ENCODE measurements at regions not wholly inside any gene's neighbourhood (a gene's known extent, or its start where the extent isn't known, plus 50 kb on each side); places are given as distances from the start of the nearest gene placed in this dataset.
A peak's percentile ranks its signal among the peaks of the same experiment; 100 is the strongest.
"Not testable (repeated sequence)": the region's sequence is repeated elsewhere in the genome, so short reads cannot be mapped to it uniquely, and the experiment has no call there.

DNA sequence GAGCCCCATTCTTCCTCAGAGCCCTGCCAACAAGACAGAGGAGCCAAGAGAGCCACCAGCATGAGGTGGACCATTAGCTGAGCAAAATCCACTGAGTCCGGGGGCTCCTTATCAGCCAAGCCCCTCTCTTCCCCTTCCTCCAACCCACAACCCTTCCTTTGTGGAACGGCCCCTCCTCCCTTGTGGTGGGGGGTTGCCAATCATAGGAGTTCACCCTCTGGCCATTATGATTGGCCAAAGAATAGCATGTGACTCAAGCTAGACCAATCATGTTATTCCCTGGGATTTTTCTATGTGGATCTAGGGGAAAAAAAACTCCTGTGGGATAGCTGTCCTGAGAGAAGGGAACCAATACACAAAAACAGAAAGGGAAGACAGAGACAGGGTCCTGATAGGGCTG, 120.5 kb downstream of the C16orf95 start:
- DNase-seq: no peak

DNA sequence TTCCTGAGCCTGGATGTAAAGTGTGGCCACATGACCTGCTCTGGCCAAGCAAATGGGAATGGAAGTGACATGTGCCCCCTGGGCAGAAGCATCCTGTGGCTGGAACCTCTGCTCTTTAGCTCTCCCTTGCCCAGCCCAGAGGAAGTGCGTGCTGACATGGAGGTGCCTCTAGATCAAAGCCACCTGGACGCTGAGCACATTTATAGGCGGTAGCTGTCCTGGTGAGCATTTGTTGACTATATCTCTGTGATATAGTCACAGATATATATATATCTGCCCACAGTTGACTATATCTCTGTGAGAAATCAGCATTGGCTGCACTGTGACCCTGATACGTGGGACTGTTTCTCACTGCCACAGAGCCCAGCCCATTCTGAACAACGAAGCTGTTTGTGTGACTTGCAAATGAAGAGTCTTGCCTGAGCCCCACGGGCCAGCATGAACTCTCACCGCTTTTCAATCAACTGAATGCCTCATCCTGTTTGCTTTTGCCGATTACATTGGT, 118.8 kb downstream of the C16orf95 start:
- no peak for DNase-seq

DNA sequence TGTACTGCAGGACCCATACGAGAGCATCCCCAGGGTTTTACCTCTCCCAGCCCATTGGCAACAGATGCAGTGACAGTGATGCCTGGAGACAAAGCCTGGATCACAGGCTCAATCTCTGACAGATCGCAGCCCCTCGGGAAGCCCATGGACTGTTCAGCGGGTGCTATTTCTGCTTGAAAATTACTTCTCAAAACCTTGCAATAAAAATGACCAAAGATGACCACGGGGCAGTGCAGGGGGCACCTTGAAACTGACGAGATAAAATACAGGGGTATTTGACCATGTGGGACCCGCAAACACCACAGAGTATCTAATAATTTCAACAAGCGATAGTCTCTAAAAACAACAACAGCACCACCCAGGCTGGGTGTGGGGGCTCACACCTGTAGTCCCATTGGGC, 118.3 kb downstream of the C16orf95 start:
- DNase-seq: no peak

DNA sequence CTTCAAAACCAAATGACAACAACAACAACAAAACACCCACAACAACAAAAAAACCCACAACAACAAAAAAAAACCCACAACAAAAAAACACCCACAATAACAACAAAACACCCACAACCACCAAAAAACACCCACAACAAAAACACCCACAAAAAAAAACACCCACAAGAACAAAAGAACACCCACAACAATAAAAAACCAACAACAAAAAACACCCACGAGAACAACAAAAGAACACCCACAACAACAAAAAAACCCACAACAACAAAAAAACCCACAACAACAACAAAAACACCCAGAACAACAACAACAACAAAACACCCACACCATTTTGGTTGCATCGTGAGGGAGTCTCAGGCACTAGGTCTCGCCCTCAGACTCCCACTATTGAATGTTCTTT, 117.8 kb downstream of the C16orf95 start:
- no peak for DNase-seq

DNA sequence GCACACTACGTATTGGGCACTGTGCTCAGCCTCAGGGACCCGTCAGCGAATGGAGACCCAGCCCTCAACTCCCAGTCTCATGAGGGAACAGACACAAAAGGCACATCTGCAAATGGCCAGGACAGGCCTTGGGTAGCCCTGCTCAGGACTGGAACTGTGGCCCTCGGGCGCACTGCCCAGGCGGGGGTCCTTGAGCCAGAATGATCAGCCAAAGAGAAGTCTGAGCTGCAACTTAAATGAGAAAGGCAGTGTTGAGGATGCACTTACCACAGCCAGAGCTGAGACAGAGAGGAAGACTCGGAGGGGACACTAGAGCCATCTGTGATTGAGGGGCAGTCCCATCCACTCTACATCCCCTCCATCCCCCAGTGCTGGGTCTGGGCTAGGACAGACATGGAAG, 117.3 kb downstream of the C16orf95 start:
- no peak for DNase-seq

DNA sequence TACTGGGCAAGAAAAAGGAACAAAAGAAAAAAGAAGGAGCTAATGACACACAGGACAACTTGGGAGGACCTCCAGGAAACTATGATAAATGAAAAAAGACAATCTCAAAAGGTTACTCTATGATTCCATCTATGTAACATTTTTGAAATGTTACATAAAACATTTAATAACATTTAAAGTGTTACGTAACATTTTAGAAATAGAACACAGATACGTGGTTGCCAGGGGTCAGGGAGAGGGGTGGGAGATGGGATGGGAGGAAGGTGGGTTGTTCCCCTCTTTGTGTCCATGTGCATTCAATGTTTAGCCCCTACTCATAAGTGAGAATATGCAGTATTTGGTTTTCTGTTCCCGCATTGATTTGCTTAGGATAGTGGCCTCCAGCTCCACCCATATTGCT, 116.6 kb downstream of the C16orf95 start:
- DNase-seq: no peak

DNA sequence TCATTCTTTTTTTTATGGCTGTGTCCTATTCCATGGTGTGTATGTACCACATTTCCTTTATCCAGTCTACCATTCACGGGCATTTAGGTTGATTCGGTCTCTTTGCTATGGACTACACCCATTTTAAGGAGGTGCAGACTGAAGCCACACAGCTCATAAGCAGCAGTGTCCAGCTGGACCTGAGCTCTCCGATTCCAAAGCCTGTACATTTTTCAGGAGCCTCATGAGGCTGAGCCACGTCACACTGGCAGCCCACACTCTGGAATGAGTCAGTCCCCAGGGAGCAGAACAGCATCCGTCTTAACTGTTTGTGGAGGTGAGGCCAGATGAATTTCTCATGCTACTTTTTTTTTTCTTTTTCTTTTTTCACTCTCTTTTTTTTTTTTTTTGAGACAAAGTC, 116.1 kb downstream of the C16orf95 start:
- DNase-seq: peak; percentile 26

DNA sequence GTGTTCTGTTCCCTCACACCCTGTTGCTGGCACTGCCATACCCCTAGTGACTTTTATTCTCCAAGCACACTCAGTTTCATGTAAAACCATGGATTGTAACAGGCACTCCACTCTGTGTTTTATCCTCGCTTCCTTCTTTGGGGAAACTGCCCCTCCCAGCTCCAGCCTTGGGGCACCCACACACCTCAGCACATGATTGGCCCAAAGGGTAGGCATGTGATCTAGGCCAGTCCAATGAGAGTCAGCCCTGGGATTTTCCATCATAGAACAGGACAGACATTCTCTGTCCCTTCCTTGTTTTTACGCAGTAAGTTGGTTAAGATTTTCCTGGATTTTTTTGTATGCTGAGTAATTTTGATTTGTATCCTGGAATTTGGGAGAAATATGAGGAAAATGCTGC, 115.4 kb downstream of the C16orf95 start:
- DNase-seq: no peak

DNA sequence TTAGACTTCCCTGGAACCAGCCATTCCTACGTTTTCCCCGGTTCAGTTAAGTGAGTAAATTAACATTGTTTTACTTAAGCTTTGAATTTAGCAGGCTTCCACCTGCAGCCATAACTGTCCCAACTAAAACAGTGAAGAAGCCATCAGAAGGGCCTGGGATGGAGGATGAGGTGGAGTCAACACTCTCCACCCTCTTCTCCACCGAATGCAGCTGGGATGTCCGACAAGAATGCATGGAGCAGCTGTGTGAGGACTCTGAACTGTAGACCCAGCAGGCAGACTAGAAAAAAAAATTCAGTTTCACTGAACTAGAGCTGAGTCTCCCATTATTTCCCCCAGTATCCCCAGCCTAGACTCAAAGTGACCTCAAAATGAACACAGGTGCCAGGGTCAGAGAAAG, 114.8 kb downstream of the C16orf95 start:
- DNase-seq: no peak

DNA sequence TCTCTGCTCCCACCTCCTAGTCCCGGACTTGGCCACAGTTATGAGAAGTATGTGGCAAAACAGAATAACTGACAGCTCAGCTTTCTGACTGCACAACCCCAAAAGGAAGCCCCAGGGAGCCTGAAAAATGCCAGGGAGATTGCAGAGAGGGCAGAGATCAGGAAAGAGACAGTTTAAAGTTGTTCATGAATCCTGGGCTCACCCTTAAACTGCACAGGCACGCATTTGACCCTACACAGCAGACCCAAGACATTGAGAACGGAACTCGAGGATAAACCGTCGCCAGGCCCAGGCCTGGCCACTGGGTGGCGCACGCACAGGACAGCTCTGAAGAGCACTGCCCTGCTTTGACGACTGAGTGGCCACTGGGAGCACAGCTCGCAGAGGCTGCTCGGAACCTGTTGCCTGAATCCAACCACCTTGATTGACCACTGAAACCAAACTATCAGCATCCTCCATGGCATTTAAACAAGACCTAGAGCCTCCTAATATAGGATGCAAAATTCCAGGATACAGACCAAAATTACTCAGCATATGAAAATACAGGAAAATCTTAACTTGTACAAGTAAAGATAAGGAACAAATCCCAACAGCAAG, 114.0 kb downstream of the C16orf95 start:
- DNase-seq: no peak

DNA sequence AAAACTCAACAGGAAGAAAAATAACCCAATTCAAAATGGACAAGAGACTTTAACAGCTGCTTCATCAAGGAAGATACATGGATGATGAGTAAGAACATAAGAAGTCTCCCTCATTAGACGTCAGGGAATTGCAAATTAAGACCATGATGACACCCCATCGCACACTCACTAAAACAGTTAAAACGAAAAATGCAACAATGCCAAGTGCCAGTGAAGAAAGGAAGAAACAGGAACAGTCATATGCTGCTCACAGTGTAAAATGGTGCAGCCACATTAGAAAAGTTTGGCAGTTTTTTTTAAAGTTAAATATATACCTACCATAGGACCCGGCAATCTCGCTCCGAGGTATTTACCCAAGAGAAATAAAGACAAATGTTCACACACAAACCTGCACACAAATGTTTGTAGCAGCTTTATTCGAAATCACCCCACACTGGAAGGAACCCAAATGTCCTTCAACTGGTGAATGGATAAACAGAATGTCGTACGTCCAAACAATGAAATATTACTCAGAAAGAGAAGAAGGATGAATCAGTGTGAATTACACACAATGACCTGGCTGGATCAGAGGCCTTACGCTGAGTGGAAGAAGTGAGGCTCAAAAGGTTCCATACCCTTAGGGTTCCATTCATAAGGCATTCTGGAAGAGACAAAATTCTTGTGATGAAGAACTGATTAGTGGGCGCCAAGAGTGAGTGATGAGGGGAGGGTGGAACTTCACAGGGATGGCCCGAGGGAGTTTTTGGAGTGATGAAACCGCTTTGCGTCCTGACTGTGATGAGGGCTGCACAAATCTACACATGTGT, 110.3 kb downstream of the C16orf95 start:
- DNase-seq: no peak

DNA sequence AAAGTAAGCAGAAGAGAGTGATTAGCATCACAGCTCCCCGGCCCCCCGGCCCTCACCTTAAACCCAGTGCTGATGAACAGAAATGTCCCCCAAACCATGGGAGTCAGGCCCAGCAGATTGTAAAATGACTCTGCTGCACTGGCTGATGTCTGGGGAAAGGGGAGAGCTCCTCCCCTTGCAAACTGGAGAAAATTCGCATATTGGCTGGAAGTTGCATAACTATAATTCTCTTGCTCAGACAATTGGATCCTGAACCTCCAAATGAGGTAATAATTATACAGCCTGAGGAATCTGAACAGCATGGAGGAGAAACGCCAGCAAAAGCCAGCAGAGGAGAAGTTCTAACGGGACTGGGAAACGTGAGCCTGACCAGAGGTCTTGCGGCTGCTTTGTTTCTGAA, 109.7 kb downstream of the C16orf95 start:
- DNase-seq: no peak

DNA sequence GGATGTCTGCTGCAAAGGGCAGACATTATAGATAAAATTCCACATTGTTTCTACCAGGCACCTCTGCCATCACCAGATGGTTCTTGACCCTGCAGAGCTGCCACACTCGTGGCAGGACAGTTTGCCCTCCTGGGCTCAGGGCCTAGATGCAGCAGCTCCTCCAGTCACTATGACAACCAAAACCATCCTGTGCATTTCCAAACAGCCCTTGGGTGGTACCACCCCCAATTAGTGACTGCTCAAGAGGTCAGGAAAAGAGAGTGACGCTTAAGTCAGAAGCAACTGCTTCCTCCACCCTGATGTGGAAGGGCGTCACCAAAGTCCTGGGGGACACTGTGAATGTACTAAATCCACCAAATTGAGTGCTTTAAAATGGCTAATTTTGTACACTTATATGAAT, 109.2 kb downstream of the C16orf95 start:
- no peak for DNase-seq

DNA sequence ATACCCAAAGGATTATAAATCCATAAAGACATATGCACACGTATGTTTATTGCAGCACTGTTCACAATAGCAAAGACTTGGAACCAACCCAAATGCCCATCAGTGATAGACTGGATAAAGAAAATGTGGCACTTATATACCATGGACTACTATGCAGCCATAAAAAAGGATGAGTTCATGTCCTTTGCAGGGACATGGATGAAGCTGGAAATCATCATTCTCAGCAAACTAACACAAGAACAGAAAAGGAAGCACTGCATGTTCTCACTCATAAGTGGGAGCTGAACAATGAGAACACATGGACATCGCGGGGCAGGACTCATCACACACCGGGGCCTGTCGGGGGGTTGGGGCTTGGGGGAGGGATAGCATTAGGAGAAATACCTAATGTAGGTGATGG, 108.2 kb downstream of the C16orf95 start:
- not testable (repeated sequence) for DNase-seq

DNA sequence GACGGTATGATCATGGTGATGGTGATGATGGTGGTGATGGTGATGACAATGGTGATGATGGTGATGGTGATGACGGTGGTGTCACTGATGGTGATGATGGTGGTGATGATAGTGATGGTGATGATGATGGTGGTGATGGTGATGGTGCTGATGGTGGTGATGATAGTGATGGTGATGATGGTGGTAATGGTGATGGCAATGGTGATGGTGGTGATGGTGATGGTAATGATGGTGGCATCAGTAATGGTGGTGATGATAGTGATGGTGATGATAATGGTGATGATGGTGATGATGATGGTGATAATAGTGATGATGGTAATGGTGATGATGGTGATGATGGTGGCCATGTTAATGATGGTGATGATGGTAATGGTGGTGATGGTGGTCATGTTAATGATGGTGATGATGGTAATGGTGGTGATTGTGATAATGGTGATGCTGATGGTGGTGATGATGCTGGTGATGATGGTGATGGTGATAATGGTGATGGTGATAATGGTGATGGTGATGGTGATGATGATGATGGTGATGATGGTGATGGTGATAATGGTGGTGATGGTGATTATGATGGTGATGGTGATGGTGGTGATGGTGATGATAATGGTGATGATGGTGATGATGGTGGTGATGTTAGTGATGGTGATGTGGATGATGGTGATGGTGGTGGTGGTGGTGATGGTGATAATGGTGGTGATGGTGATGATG, 107.2 kb downstream of the C16orf95 start:
- DNase-seq: no peak

DNA sequence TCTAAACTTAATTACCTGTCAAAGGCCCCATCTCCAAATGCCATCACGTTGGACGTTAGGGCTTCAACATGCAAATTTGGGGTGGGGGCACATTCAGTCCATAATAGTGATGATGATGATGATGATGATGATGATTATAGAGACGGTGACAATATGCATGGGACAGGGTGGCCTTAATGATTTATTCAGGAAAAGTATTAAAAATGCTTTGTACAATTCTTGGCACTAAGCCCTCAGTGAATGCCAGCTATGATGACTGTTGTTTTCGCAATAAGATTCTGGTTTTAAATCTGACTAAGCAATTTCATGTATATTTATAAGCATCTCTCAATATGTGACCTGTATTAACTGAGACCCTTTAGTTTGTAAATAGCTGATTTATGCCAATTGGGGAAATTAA, 106.3 kb downstream of the C16orf95 start:
- DNase-seq: no peak

DNA sequence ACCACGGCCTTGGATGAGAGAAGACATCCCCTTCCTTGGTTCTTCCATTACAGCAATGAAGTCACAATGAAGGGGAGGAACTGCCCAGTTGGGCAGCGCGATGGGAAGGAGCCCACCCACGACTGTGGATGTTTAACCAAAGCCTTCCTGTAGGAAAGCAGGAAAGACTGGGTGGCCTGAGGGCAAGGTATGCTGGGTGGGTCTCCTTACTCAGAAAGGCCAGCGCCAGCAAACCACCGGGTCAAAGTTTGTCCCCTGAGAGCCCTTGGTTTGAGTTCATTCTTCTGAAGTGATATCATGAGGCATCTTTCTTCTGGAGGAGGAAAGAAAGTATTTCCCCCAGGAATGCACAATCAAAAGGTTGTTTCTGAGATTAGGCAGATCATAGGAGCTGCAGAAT, 105.2 kb downstream of the C16orf95 start:
- DNase-seq: no peak

DNA sequence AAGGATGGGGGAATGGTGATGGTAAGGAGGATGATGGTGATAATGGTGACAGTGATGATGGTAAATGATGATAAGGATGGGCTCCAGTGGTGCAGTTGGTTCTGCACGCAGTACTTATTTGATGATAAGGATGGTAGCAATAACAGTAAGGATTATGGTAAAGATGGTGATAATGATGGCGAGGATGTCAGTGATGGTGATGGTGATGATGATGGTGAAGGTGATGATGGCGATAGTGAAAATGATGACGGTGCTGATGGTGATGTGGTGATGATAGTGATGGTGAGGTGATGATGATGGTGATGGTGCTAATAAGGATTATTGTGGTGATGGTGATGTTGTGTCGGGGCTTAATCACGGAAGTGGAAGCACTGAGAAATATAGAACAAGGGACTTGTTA, 103.7 kb downstream of the C16orf95 start:
- DNase-seq: no peak

DNA sequence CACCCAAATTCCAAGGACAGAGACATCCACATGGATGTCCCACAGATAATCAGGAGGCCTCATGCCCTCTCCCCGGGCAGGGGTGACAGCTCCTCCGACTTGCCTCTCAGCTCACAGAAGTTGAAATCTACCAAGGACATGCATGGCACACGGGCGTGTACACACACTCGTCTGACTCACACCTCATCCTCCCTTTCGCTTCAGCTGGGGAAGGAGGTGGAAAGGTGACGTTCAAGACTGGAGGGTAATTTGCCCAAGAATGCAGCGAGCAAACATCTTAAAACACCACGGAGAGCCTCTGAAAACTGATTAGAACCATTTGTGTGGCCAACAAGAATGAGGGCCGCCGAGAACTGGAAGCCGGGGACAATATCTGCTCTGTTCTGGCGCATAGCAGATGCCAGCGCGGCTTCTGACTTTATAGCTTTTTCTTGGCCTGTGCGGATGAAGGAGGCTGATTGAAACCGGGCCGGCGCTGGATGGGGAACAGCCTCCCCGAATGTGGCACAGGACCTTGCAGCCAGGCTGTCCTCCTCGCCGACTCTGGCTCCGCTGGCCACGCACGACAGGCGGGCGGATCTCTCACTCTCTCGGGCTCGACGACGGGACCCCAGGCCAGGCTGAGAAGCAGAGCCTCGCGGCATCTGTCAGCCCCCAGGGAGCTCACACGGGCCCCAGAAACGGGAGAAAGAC, 100.9 kb downstream of the C16orf95 start:
- no peak for DNase-seq

DNA sequence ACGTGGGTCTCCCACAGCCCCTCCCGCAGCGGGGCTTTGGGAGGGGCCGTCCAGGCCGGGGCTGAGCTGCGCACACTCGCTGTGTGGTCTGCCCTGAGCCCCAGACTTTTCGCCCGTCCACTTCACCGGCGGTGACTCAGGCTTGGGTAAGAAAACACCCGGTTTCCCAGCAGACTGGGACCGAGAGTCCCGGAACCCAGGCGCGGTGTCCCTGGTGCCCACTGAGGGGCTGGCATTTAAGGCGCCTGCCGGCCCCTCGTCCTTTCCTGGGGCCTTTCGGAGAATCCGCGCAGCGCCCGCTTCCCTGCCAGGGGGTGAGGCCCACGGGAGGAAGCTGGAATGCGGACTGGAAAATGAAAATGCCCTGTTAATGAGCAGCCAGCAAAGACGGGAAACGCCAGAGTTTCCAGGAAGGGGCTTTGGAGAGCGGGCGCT, 100.3 kb downstream of the C16orf95 start:
- DNase-seq: no peak

DNA sequence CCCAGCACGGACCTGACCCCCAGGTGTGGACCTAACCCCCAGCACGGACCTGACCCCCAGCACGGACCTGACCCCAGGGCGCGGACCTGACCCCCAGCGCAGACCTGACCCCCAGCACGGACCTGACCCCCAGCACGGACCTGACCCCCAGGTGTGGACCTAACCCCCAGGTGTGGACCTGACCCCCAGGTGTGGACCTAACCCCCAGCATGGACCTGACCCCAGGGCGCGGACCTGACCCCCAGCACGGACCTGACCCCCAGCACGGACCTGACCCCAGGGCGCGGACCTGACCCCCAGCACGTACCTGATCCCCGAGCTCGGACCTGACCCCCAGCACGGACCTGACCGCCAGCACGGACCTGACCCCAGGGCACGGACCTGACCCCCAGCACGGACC, 99.4 kb downstream of the C16orf95 start:
- DNase-seq: not testable (repeated sequence)

DNA sequence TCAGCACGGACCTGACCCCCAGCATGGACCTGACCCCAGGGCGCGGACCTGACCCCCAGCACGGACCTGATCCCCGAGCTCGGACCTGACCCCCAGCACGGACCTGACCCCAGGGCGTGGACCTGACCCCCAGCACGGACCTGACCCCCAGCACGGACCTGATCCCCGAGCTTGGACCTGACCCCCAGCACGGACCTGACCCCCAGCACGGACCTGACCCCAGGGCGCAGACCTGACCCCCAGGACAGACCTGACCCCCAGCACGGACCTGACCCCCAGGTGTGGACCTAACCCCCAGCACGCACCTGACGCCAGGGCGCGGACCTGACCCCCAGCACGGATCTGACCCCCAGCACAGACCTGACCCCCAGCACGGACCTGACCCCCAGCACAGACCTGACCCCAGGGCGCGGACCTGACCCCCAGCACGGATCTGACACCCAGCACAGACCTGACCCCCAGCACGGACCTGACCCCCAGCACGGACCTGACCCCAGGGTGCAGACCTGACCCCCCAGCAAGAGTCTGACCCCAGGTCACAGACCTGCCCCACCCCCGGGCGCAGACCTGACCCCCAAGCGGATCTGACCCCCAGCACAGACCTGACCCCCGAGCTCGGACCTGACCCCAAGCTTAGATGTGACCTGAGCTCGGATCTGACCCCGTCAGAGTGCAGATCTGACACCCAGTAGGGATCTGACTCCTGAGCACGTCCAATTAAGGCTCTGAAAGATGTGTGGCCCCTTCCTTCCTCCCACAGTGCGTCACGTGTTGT, 98.7 kb downstream of the C16orf95 start:
- no peak for DNase-seq
